Osteoblast (primary cell): ENCODE measurements at regions not wholly inside any gene's neighbourhood (a gene's known extent, or its start where the extent isn't known, plus 50 kb on each side); places are given as distances from the start of the nearest gene placed in this dataset.

Experiments used
- DNase-seq: peaks from one replicate; pipeline ENCODE4 v3.0.0; 2011; ENCODE audit warnings: low spot score, mixed read lengths; ENCODE audit not compliant: insufficient read length; ENCODE audit errors: missing footprints
- H2AFZ ChIP-seq: 2 replicates; pipeline ENCODE4 v1.6.0; 2011; ENCODE audit warnings: mild to moderate bottlenecking, low read length
- H3K27ac ChIP-seq: 2 replicates; pipeline ENCODE4 v1.5.1; 2011; ENCODE audit warnings: mild to moderate bottlenecking, low read depth, low read length, moderate library complexity
- H3K27me3 ChIP-seq: 2 replicates; pipeline ENCODE4 v1.6.0; 2012; ENCODE audit warnings: mild to moderate bottlenecking, control low read depth, inconsistent platforms, low read length, moderate library complexity; ENCODE audit not compliant: insufficient read depth
- H3K36me3 ChIP-seq: 2 replicates; pipeline ENCODE4 v1.5.1; 2011; ENCODE audit warnings: mild to moderate bottlenecking, low read length, control low read depth, moderate library complexity; ENCODE audit not compliant: insufficient read depth
- H3K4me1 ChIP-seq: 2 replicates; pipeline ENCODE4 v1.5.1; 2011; ENCODE audit warnings: mild to moderate bottlenecking, low read length, control low read depth, moderate library complexity; ENCODE audit not compliant: insufficient read depth
- H3K4me2 ChIP-seq: 2 replicates; pipeline ENCODE4 v1.6.0; 2011; ENCODE audit warnings: mild to moderate bottlenecking, low read length; ENCODE audit not compliant: insufficient read depth
- H3K4me3 ChIP-seq: fragments of 200-600 bp; sonication (generic); 3 replicates; pipeline ENCODE4 v1.5.1; 2012; ENCODE audit warnings: mild to moderate bottlenecking, low read length, inconsistent platforms; ENCODE audit not compliant: insufficient read depth
- H3K79me2 ChIP-seq: 2 replicates; pipeline ENCODE4 v1.6.0; 2012; ENCODE audit warnings: mild to moderate bottlenecking, low read length, control low read depth, inconsistent platforms; ENCODE audit not compliant: insufficient read depth
- H3K9me3 ChIP-seq: 2 replicates; pipeline ENCODE4 v1.5.1; 2011; ENCODE audit warnings: low read depth, low read length, control low read depth
- H4K20me1 ChIP-seq: 2 replicates; pipeline ENCODE4 v1.6.0; 2012; ENCODE audit warnings: mild to moderate bottlenecking, low read length, control low read depth; ENCODE audit not compliant: insufficient read depth
- CTCF ChIP-seq: IDR thresholded peaks from 2 replicates; pipeline ENCODE4 v1.5.1; 2011; ENCODE audit warnings: mild to moderate bottlenecking, low read depth, low read length, moderate library complexity; ENCODE audit errors: extremely low read depth

DNA sequence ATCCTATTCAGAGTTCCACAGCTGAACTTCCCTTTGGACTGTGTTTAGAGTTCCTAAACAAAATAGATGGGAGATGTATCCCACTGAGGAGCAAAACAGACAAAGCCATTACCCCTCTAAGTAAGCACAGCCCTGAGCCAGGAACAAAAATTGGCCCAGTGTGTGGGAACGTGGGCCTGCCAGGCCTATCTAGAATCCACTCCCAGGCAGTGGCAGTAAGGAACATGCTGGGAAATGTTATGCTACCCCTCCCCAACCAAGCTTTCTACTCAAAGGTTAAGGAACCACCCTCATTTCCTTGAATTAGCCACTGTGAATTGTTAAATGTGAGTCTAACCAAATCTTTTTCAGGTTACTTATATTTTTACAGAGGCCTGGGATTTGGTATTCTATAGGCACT is 405.1 kb upstream of the PTGER4 start:
- Histone ChIP-seq H2AFZ (no peak overlapping the region), H3K27me3 (no peaks in the 10 kb centered on the region), H3K4me2 (no peak overlapping the region), H3K27ac (no peak overlapping the region), H4K20me1 (no peaks in the 10 kb centered on the region), H3K36me3 (no peaks in the 10 kb centered on the region), H3K4me3 (no peak overlapping the region), H3K9me3 (no peaks in the 10 kb centered on the region), H3K79me2 (no peaks in the 10 kb centered on the region), H3K4me1 (no peaks in the 10 kb centered on the region)
- TF ChIP-seq CTCF: no peak
- DNase-seq: no peak

DNA sequence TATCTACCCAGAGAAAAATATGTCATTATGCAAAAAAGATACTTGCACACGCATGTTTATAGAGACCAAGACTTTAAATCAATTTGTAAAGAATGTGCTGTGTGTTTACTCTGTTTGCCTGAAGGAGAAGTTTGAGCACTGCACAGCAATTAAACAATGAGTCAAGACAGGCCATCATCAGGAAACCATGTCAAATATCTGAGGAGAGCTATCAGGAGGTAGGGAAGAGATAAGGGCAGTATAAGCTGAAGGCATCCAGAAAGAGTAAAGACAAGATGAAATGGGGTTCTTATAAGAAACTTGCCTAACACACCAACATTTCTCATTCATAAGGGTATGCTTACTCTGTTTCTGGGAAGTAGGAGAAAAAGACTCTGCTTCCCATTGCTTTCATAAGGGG is 405.8 kb upstream of the PTGER4 start:
- Histone ChIP-seq H4K20me1 (no peaks in the 10 kb centered on the region), H3K27me3 (no peaks in the 10 kb centered on the region), H3K4me3 (no peak overlapping the region), H2AFZ (no peak overlapping the region), H3K9me3 (no peaks in the 10 kb centered on the region), H3K4me1 (no peaks in the 10 kb centered on the region), H3K27ac (no peak overlapping the region), H3K36me3 (no peaks in the 10 kb centered on the region), H3K4me2 (no peak overlapping the region), H3K79me2 (no peaks in the 10 kb centered on the region)
- TF ChIP-seq CTCF: no peak
- no peak for DNase-seq

DNA sequence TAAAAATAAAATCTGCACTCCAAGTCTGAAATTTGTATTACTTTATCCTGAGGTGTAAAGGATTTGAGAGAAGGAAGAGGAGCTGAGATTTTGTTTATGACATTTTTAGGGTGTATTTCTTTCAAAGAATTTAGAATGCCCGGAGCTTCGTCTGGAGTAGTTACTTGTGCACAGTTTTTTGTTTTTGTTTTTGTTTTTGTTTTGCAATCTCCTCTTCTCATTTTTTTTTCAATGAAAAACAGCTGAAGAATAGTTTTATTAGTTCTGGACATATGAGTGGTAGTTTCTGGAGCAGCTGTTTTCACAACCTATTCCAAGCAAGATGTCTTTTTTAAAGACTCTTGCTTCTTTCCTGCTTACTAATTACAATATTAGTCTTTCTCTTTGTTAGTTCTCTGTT is 408.2 kb upstream of the PTGER4 start:
- Histone ChIP-seq H4K20me1 (no peaks in the 10 kb centered on the region), H3K4me2 (no peak overlapping the region), H3K27ac (no peak overlapping the region), H3K9me3 (no peaks in the 10 kb centered on the region), H3K4me1 (no peaks in the 10 kb centered on the region), H2AFZ (no peak overlapping the region), H3K79me2 (no peaks in the 10 kb centered on the region), H3K4me3 (no peak overlapping the region), H3K36me3 (no peaks in the 10 kb centered on the region), H3K27me3 (no peaks in the 10 kb centered on the region)
- TF ChIP-seq CTCF: no peak
- no peak for DNase-seq

- DNase-seq: no peak
- H3K36me3 ChIP-seq: no peaks in the 10 kb centered on the region
- H3K4me1 ChIP-seq: no peaks in the 10 kb centered on the region
- no peaks in the 10 kb centered on the region for H4K20me1 ChIP-seq
- no peak overlapping the region for H2AFZ ChIP-seq
- no peaks in the 10 kb centered on the region for H3K27me3 ChIP-seq
- no peak overlapping the region for H3K4me2 ChIP-seq
- no peaks in the 10 kb centered on the region for H3K9me3 ChIP-seq
- no peak for TF ChIP-seq CTCF
- H3K27ac ChIP-seq: no peak overlapping the region
- H3K79me2 ChIP-seq: no peaks in the 10 kb centered on the region
- H3K4me3 ChIP-seq: no peak overlapping the region
Measured at GRCh38 chr5:40270274-40270845, 409.4 kb upstream of the PTGER4 start.
